K562 (cell line): ENCODE measurements at regions not wholly inside any gene's neighbourhood (a gene's known extent, or its start where the extent isn't known, plus 50 kb on each side); places are given as distances from the start of the nearest gene placed in this dataset.

Experiments
- ATF3 ChIP-seq, 2 experiments: fragments of 450-650 bp in 1 of 2; sonication (generic) in 1 of 2; formaldehyde crosslinking in 1 of 2; IDR thresholded peaks in 1 of 2; conservative IDR thresholded peaks in 1 of 2; 2 replicates each; pipeline versions ENCODE4 v1.6.1 to v1.8.1; 2016 to 2023; ENCODE audit warnings: mild to moderate bottlenecking in 2 of 2, moderate library complexity in 2 of 2, inconsistent platforms in 1 of 2, missing genetic modification reagents in 1 of 2
- C11orf30 ChIP-seq: fragments of 450-650 bp; IDR thresholded peaks from 2 replicates; pipeline ENCODE4 v1.6.1; 2016; ENCODE audit warnings: low read depth, mild to moderate bottlenecking
- CBFA2T3 ChIP-seq: fragments of 450-650 bp; IDR thresholded peaks from 2 replicates; pipeline ENCODE4 v1.6.1; 2017
- CLOCK ChIP-seq: fragments of 250-450 bp; sonication (Bioruptor Pico); IDR thresholded peaks from 2 replicates; pipeline ENCODE4 v1.4.0; 2020; ENCODE audit warnings: mild to moderate bottlenecking, moderate library complexity, borderline replicate concordance
- POLR2B ChIP-seq: fragments of 450-650 bp; IDR thresholded peaks from 2 replicates; pipeline ENCODE4 v1.6.1; 2018; ENCODE audit warnings: low read depth; ENCODE audit not compliant: partially characterized antibody
- THAP7 ChIP-seq: fragments of 250-450 bp; sonication (Bioruptor Pico); IDR thresholded peaks from 2 replicates; pipeline ENCODE4 v1.5.0; 2021
- ZNF592 ChIP-seq: fragments of 450-650 bp; IDR thresholded peaks from 2 replicates; pipeline ENCODE4 v1.6.1; 2017; ENCODE audit warnings: antibody characterized with exemption, mild to moderate bottlenecking

- TF ChIP-seq ZNF592 (no peak), C11orf30 (no peak), POLR2B (no peak), CBFA2T3 (no peak), CLOCK (CRISPR knock-in tag) (no peak), ATF3 (IDR thresholded peaks at IDR 0.05) (no peak), ATF3 (CRISPR knock-in tag; conservative IDR thresholded peaks at IDR 0.05) (no peak), THAP7 (no peak)
Observed at GRCh38 chr22:48340727-48341709, 1486.7 kb downstream of the BRD1 start (continued).
